Gastroesophageal sphincter (tissue), 4 donors: ENCODE measurements at regions not wholly inside any gene's neighbourhood (a gene's known extent, or its start where the extent isn't known, plus 50 kb on each side); places are given as distances from the start of the nearest gene placed in this dataset.

Source experiments
- ATAC-seq: fragments of 150-250 bp; one replicate; pipeline ENCODE4 v1.9.1; 2016; ENCODE audit warnings: mild to moderate bottlenecking, moderate library complexity
- H3K27ac ChIP-seq, 4 donors: fragments of 200-600 bp; sonication (generic) in 3 of 4; 1 replicate in 3 of 4; 2 replicates in 1 of 4; pipeline ENCODE4 v1.5.1; 2016 to 2019
- H3K27me3 ChIP-seq: fragments of 200-600 bp; sonication (generic); one replicate; pipeline ENCODE4 v1.5.1; 2019
- H3K36me3 ChIP-seq, 2 donors: fragments of 200-600 bp; sonication (generic); one replicate each; pipeline ENCODE4 v1.5.1; 2019; ENCODE audit warnings: control low read depth in 1 of 2
- H3K4me1 ChIP-seq, 3 donors: fragments of 200-600 bp; sonication (generic); 1 replicate in 2 of 3; 2 replicates in 1 of 3; pipeline ENCODE4 v1.5.1; 2016 to 2019; ENCODE audit warnings: control low read depth in 2 of 3
- H3K4me3 ChIP-seq, 2 donors: fragments of 200-600 bp; sonication (generic); one replicate each; pipeline ENCODE4 v1.5.1; 2019; ENCODE audit warnings: mild to moderate bottlenecking in 1 of 2, moderate library complexity in 1 of 2
- H3K9me3 ChIP-seq, 3 donors: fragments of 200-600 bp; sonication (generic); one replicate each; pipeline ENCODE4 v1.5.1; 2017 to 2019; ENCODE audit warnings: control low read depth in 2 of 3
- CTCF ChIP-seq, 4 experiments: fragments of 200-600 bp in 2 of 4; fragments of 450-650 bp in 2 of 4; sonication (generic) in 1 of 4; IDR thresholded peaks; one replicate each; pipeline ENCODE4 v1.5.1; 2017 to 2019; ENCODE audit warnings: antibody characterized with exemption in 4 of 4, mild to moderate bottlenecking in 2 of 4, moderate library complexity in 2 of 4
- EP300 ChIP-seq: sonication (generic); formaldehyde crosslinking; IDR thresholded peaks from one replicate; pipeline ENCODE4 v1.6.1; 2017; ENCODE audit warnings: antibody characterized with exemption, mild to moderate bottlenecking
- POLR2A ChIP-seq, 2 donors: fragments of 450-650 bp; IDR thresholded peaks; one replicate each; pipeline ENCODE4 v1.6.1; 2017; ENCODE audit warnings: antibody characterized with exemption in 2 of 2, mild to moderate bottlenecking in 2 of 2, moderate library complexity in 1 of 2
- POLR2AphosphoS5 ChIP-seq: sonication (generic); formaldehyde crosslinking; IDR thresholded peaks from one replicate; pipeline ENCODE4 v1.6.1; 2017; ENCODE audit warnings: antibody characterized with exemption
- WGBS, 2 donors: methylation state at CpG; one replicate each; pipeline ENCODE4 v1.1.5; 2018; ENCODE audit warnings: low coverage in 1 of 2; 5-methylcytosine and 5-hydroxymethylcytosine counted together

- 77 to 79% methylated on average over 7 to 8 of the region's 8 CpGs for WGBS, 2 donors
- Histone ChIP-seq H3K4me3 (no peak overlapping the region), H3K9me3 (no peaks in the 10 kb centered on the region), H3K27me3 (no peaks in the 10 kb centered on the region), H3K36me3 (no peaks in the 10 kb centered on the region), H3K4me1 (peaks cover 0 to 11% (median 0%) of the 10 kb centered on the region in 3 donors), H3K27ac (no peak overlapping the region)
- no peak for ATAC-seq
- TF ChIP-seq POLR2A (IDR thresholded peaks at IDR 0.05) = no peak
- TF ChIP-seq POLR2AphosphoS5 = no peak
- TF ChIP-seq EP300 = no peak
- TF ChIP-seq CTCF (IDR thresholded peaks at IDR 0.05) = no peak
These were observed 331.1 kb upstream of the NT5E start for GRCh38 chr6:85118652-85119235.

- H3K36me3 ChIP-seq = no peaks in the 10 kb centered on the region
- H3K27ac ChIP-seq = no peak overlapping the region
- no peak overlapping the region for H3K4me3 ChIP-seq
- H3K9me3 ChIP-seq = no peaks in the 10 kb centered on the region
- TF ChIP-seq POLR2A (IDR thresholded peaks at IDR 0.05) (no peak), CTCF (IDR thresholded peaks at IDR 0.05) (no peak), POLR2AphosphoS5 (no peak), EP300 (no peak)
- H3K27me3 ChIP-seq = no peaks in the 10 kb centered on the region
- peaks cover 0 to 16% (median 0%) of the 10 kb centered on the region in 3 donors for H3K4me1 ChIP-seq
- no peak for ATAC-seq
- WGBS, 2 donors = 69 to 86% methylated on average over 5 of the region's 5 CpGs
These were observed 331.6 kb upstream of the NT5E start for GRCh38 chr6:85118233-85118632.

- WGBS, 2 donors = 84 to 92% methylated on average over 3 of the region's 3 CpGs
- H3K27me3 ChIP-seq = no peaks in the 10 kb centered on the region
- no peak for ATAC-seq
These were observed 333.4 kb upstream of the NT5E start for GRCh38 chr6:85116475-85116874.

GRCh38 chr6:85115876-85116275 is 334.0 kb upstream of the NT5E start:
- Histone ChIP-seq H3K4me1 (peaks cover 0 to 20% (median 0%) of the 10 kb centered on the region in 3 donors), H3K27me3 (no peaks in the 10 kb centered on the region), H3K36me3 (no peaks in the 10 kb centered on the region), H3K9me3 (no peaks in the 10 kb centered on the region), H3K4me3 (no peak overlapping the region), H3K27ac (no peak overlapping the region)
- no peak for ATAC-seq
- TF ChIP-seq POLR2AphosphoS5 (no peak), CTCF (IDR thresholded peaks at IDR 0.05) (no peak), POLR2A (IDR thresholded peaks at IDR 0.05) (no peak), EP300 (no peak)
- WGBS, 2 donors = 52 to 100% methylated on average over 2 of the region's 2 CpGs

More at GRCh38 chr6:85116475-85116874, 333.4 kb upstream of the NT5E start:
- H3K4me3 ChIP-seq = no peak overlapping the region
- H3K9me3 ChIP-seq = no peaks in the 10 kb centered on the region
- H3K4me1 ChIP-seq = peaks cover 0 to 20% (median 0%) of the 10 kb centered on the region in 3 donors
- TF ChIP-seq EP300 (no peak), CTCF (IDR thresholded peaks at IDR 0.05) (no peak), POLR2AphosphoS5 (no peak), POLR2A (IDR thresholded peaks at IDR 0.05) (no peak)
- no peak overlapping the region for H3K27ac ChIP-seq
- no peaks in the 10 kb centered on the region for H3K36me3 ChIP-seq

GRCh38 chr6:85115376-85115775 is 334.5 kb upstream of the NT5E start:
- Histone ChIP-seq H3K27ac (no peak overlapping the region), H3K27me3 (no peaks in the 10 kb centered on the region), H3K4me3 (no peak overlapping the region), H3K9me3 (no peaks in the 10 kb centered on the region), H3K4me1 (peaks cover 0 to 20% (median 0%) of the 10 kb centered on the region in 3 donors), H3K36me3 (no peaks in the 10 kb centered on the region)
- TF ChIP-seq CTCF (IDR thresholded peaks at IDR 0.05) = no peak
- no peak for TF ChIP-seq EP300
- TF ChIP-seq POLR2A (IDR thresholded peaks at IDR 0.05) = no peak
- no peak for TF ChIP-seq POLR2AphosphoS5
- no peak for ATAC-seq
- WGBS, 2 donors = 74 to 89% methylated on average over 6 of the region's 6 CpGs
